NCI-H524 treated with DMSO at 0.1 percent for 48 hours (cell line): ENCODE measurements at regions not wholly inside any gene's neighbourhood (a gene's known extent, or its start where the extent isn't known, plus 50 kb on each side); places are given as distances from the start of the nearest gene placed in this dataset.

Experiments
- DNase-seq: peaks from one replicate; lab custom pipeline; 2025; lab: John Stamatoyannopoulos, UW

DNA sequence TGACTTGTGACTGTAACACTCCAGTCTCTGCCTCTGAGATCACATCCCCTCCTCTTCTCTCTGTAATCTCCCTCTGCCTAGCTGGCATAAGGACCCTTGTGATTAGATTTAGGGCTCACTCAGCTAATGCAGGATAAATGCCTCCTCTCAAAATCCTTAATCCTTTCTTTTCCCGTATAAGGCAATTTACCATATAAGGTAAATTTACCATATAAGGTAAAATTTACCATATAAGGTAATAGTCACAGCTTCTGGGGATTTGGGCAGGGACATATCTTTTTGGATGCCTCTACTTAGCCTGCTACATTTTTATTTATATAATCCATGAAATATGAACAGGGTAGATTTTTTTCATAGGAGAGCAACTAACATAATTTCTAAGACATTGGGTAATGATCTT lies 318.0 kb upstream of the PUM3 start:
- DNase-seq, result peak; percentile 67

GRCh38 chr9:3157011-3157410 lies 313.1 kb upstream of the PUM3 start:
- DNase-seq, result no peak

DNA sequence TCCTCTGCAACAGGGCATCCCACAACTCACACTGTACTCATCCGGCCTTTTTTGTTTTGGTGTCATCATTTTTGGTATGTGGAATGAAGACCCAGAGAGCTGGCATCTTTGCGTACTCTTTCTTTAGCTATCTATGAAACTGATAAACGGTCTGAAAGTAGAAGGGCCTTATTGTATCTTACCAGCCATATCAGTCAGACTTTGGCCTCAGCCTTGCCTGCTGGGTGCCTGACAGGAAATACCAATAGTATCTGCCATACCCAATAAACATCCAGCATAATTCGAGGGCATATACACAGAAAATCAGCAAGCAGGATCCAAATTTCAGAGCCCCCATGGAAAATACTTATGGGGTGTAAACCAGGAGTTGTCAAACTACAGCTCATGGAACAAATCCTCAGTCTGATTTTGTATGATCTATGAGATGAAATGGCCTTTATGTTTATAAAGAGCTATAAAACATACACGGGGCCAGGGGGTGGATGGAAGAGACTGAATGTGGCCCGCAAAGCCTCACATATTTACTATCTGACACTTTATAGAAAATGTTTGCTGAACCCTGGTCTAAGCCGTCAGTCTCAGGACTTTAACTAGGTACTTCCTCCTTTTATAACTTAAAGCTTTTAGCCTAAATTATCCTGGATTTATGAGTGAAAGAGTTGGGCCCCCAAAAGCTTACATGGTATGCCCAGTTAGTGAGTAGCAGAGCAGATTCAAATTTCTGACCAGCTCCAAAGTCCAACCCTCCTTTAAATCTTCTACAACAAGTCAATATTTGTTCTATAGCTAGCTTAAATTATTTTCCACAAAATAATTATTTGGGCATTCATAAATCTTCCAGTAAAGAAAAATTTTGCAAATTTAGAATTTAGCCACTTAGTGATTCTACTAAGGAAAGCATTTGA lies 308.0 kb upstream of the PUM3 start:
- DNase-seq, result no peak

DNA sequence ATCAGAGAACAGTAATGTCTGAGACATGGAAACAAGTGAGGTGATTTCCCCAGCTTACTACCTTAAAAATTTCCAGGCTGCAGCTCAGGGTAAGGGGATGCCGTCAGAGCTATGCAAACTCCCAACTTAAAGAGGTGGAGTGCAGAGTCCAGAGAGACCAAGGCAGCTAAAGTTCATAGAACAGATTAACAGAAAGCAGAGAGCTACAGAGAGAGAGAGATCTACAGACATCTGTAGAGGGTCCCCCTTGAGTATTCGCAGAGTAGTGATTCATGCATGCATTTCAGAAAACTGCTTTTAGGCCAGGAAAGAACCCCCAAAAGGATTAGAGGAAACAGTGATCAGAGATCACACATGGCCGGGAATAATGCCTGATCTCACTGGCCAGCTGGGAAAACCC lies 306.2 kb upstream of the PUM3 start:
- DNase-seq, result no peak

- DNase-seq, result no peak
These were observed 294.6 kb upstream of the PUM3 start for GRCh38 chr9:3138231-3139229.

DNA sequence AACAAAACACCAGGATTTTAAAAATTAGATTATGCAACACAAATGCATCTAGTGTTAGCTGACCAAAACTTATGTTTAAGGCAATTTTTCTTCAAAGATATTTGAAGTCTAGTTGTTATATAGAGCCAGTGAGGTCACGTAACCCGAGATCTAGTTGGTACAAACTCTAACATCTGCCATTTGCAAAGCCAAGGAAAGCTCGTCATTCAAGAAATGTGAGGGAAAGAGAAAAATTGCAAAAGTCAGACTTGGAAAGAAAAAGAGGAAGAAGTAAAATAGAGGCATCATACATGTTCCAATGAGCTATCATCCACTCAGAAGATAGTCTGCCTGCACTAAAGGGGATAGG lies 293.4 kb upstream of the PUM3 start:
- DNase-seq, result peak; percentile 12

GRCh38 chr9:3136686-3137346 lies 292.9 kb upstream of the PUM3 start:
- peak; percentile 79 for DNase-seq

GRCh38 chr9:3136230-3136629 lies 292.3 kb upstream of the PUM3 start:
- DNase-seq, result no peak

DNA sequence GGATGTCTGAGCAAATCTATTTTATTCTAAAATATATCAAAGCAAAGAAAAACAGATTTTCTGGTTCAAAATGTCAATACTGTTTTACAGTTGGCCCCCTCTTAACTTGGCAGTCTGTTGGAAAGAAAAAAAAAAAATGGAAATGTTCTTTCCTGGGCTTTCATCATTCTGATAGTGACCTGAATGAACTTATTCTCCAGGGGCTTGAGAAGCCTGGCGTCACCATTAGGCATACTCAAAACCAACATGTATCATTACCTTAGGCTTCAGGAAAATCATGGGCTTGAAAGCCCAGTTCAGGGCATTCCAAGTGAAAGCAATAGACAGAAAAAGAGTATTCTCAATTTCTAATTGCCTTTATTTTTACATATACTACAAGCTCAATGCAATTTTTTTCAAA lies 283.7 kb upstream of the PUM3 start:
- DNase-seq, result no peak

DNA sequence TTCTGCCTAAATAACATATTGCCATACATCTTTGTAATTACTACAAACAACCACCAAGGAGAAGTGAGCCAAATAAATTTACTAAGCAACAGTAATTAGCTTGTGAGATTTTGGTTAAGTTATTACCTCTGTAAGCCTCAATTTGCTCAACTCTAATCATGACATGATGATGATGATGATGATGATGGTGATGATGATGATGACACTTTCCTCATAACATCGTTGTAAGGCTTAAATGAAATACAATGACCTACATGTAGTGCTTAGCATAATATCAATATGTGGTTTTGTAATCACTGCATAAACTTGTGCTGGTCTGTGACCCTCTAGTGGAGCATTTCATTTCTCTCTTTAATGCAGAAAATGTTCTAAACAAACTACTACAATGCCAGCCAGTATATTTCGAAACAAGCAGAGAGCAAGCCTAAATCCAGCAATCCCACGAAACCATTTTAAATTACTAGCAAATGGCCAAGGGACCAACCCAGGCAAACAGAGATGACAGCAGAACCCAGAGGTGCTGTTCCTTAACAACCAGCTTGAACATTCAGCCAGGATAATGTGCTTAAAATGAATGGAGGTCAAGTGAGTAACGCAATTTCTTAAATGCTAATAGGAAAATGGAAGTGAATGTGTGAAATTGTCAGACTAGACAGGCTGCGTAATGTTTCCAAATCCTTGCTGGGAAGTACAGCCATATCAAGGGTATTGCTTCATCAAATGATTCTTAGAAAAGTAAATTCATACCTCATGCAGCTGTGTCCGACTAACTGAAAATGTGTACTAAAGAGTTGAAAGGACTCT lies 281.9 kb upstream of the PUM3 start:
- DNase-seq, result no peak

- DNase-seq, result no peak
These were observed 280.1 kb upstream of the PUM3 start for GRCh38 chr9:3124001-3124400.

DNA sequence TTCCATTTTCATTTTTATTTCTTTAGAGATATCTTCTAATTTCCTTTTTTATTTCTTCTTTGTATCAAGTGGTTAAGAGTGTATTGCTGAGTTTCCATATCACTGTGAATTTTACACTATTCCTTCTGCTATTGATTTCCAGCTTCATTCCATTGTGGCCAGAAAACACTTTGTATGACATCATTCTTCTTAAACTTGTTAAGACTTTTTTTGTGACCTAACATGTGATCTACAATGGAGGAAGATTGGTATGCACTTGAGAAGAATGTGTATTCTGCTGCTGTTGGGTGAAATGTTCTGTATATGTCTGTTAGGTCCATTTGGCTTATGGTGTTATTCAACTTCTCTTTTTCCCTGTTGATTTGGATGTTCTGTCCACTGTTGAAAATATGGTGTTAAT lies 274.2 kb upstream of the PUM3 start:
- no peak for DNase-seq

DNA sequence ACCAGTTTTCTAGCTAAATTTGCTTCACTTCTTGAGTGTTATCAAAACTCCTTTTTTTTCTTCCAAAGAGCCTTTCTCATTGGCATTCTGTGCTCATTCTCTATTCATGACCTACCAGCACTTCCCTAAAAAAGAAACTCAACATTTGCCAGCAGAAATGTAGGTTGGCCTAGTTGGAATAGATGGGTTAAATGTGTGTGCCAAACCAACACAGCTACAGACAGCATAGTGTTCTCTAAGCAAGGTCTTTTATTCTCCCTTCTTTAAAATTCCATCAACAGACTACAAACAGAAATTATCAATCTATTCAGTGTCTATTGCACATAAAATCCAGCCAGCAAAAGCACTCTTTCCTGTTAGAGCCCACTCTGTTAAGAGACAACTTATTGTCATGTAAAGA lies 255.8 kb upstream of the PUM3 start:
- no peak for DNase-seq

DNA sequence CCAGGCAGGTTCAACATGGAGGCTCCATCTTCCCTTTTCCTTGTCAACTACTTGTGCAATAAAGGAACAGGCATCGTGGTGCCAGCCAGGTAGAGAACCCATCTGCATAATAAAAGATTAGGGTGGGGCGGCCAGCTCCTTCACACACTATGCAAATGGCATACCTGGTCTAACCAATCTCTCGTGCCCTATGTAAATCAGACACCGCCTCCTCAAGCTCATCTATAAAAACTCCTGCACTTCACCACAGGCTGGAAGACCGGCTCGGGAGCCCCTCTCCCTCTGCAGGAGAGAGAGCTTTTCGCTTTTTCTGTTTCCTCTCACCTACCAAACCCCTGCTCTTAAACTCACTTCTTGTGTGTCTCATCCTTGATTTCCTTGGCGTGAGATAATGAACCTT lies 244.3 kb upstream of the PUM3 start:
- no peak for DNase-seq

GRCh38 chr9:3087697-3088096 lies 243.8 kb upstream of the PUM3 start:
- DNase-seq, result no peak

DNA sequence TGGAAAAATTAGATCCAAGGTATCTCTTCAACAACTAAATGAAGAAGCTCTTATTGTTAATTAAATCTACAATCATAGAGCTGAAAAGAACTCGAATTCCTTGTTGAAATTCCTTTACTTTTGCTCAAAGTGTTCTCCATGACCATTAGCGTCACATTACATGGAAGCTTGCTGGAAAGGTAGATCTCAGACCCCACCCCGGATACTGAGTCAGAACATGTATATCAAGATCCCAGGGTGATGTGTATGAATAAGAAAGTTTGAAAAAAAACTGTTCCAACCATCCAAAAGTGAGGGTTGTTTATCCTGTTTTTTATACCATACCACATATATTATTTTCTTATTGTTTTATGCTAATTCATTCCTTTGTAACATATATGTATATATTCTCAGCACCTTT lies 237.1 kb upstream of the PUM3 start:
- DNase-seq, result no peak

DNA sequence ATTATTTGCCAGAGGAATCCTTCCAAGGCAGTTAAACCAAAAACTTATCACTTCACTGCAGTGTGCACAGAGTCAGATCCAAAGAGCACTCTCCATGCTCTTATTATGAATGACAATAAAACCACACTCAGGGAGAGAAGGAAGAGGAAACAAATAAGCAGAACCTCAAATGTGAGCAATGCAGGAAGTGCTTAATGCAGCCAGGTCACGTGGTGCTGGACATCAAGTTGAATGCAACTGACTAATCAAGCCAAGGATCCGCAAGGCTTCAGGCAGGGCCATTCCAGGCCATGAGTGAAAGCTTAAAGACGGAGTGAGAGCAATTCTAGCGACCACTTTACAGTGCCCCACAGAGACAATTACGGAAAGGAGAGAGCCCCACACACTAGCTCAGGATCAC lies 230.4 kb upstream of the PUM3 start:
- no peak for DNase-seq

- DNase-seq, result no peak
These were observed 222.7 kb upstream of the PUM3 start for GRCh38 chr9:3066591-3066990.

DNA sequence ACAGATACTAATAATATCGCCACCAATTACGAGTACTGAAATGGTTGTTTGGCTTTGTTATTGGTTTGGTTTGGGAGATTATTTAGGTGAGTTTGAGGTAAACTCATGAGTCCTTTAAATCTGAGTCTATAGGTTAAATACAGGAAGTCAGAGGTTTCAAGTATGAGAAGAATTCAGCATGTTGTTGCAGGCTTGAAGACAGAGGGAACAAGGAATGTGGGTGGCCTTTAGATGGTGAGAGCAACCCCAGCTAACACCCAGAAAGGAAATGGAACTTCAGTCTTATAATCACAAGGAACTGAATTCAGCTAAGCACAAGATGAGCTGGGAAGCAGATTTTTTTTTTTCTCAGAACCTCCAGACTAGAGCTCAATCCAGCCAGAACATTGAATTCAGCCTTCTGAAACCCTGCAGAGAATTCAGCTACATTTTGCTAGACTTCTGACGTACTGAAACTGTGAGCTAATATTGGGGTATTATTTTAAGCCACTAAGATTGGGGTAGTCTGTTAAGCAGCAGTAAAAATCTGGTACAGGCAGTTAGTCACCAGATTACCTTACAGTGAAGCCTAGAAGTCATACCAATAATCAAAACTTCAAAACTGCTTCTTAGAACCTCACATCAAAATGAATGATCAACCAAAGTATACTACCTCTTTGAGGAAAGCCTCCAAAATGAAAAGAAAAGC lies 216.0 kb upstream of the PUM3 start:
- no peak for DNase-seq

DNA sequence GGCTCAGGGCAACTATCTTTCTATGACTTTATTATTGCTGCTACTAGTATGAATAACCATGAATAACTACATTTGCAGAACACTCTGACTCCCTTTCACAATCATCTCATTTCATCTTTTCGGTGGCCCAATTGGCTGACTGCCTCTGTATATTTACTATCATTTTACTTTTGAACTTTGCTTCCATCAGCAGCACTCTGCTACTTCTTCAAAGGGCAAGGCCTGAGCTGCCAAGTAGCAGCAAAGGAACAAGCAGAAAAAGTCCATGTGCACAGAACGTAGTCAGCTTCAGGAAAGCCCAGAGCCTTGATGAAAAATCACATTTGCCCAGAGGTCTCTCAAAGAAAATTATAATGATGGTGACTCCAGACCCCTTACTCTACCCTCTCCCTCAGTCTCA lies 214.5 kb upstream of the PUM3 start:
- no peak for DNase-seq

DNA sequence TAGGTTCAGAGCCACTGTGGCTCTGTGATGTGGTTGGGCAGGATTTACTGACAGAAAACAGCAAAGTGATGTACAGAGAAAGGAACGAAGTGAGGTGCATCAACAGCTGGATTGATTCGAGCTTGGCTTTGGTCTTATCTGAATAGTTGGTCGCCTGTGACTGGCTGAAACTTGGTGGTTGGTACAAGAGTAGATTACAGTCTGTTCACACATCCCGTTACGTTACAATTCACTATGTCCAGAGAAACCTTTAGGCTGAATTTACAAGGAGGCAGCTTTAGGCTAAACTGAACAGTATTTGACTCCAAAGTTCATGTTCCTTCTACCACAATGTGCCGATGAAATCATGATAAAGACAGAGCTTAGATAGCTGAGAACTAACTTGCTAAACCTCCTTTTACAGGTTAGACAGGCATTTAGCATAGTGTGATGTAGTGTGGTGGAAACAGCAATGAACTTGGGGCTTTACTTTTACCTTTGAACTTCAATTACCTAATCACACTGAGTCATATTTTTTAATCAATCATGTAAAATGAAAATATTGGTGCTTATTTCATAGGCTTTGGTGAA lies 210.2 kb upstream of the PUM3 start:
- DNase-seq, result no peak
